ENCODE measurements at regions not wholly inside any gene's neighbourhood (a gene's known extent, or its start where the extent isn't known, plus 50 kb on each side); places are given as distances from the start of the nearest gene placed in this dataset.

DNA sequence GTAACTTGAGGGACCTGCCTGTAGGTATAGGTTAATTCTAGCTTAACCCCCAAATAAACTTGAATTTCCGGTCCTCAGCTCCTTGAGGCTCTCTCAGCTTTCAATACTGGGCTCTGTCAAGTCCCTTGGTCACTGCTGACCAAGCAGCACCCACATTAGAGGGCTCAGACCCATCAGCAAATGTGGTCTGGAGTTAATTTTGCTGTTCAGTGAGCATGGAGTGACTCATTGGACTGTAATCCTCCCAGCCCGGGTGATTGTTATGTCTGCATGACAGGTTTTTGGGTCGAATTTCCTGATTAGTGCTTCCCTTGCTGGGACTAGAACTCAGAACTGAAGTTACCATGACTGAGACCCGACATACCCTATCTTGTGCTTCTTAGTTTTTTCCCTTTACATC, 130.6 kb downstream of the URB2 start:
- Histone ChIP-seq H3K36me3 (ENCODE audit: control insufficient read depth, insufficient read depth, low read length) (no peaks in the 10 kb centered on the region), H3K27me3 (replicated peaks; ENCODE audit: control insufficient read depth, insufficient read depth, low read length) (no peaks in the 10 kb centered on the region; the same call in 1 of the 2 replicates), H3K4me3 (replicated peaks; ENCODE audit: low read depth, low read length) (no peak overlapping the region)
- no peak for DNase-seq (ENCODE audit: extremely low read depth, insufficient read length)
- TF ChIP-seq, protein P1, sequence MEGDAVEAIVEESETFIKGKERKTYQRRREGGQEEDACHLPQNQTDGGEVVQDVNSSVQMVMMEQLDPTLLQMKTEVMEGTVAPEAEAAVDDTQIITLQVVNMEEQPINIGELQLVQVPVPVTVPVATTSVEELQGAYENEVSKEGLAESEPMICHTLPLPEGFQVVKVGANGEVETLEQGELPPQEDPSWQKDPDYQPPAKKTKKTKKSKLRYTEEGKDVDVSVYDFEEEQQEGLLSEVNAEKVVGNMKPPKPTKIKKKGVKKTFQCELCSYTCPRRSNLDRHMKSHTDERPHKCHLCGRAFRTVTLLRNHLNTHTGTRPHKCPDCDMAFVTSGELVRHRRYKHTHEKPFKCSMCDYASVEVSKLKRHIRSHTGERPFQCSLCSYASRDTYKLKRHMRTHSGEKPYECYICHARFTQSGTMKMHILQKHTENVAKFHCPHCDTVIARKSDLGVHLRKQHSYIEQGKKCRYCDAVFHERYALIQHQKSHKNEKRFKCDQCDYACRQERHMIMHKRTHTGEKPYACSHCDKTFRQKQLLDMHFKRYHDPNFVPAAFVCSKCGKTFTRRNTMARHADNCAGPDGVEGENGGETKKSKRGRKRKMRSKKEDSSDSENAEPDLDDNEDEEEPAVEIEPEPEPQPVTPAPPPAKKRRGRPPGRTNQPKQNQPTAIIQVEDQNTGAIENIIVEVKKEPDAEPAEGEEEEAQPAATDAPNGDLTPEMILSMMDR (IDR thresholded peaks at IDR 0.05; ENCODE audit: insufficient read depth, low read length, poor library complexity, severe bottlenecking) = no peak

DNA sequence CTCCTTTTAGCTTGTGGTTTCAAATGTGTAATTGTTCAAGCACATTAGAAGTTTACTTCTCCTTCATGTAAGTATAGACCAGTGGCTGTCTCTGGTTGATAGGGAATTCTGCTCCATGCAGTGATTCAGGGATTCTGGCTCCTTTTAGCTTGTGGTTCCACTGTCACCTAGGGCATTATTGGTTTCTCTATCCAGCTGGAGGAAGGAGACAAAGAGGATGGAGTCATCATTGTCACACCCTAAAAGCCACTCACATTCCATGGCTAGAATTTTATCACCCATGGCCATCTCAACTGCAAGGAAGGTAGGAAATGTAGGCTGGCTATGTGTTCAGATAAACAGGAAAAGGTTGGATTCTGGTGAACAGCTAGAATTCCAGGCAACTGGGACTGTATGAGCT, 131.2 kb downstream of the URB2 start:
- no peaks in the 10 kb centered on the region; the same call in 1 of the 2 replicates for H3K27me3 ChIP-seq (replicated peaks; ENCODE audit: control insufficient read depth, insufficient read depth, low read length)
- DNase-seq (ENCODE audit: extremely low read depth, insufficient read length) = no peak
- no peak overlapping the region for H3K4me3 ChIP-seq (replicated peaks; ENCODE audit: low read depth, low read length)
- no peaks in the 10 kb centered on the region for H3K36me3 ChIP-seq (ENCODE audit: control insufficient read depth, insufficient read depth, low read length)
- TF ChIP-seq, protein P1 (IDR thresholded peaks at IDR 0.05; ENCODE audit: insufficient read depth, low read length, poor library complexity, severe bottlenecking) = no peak

DNA sequence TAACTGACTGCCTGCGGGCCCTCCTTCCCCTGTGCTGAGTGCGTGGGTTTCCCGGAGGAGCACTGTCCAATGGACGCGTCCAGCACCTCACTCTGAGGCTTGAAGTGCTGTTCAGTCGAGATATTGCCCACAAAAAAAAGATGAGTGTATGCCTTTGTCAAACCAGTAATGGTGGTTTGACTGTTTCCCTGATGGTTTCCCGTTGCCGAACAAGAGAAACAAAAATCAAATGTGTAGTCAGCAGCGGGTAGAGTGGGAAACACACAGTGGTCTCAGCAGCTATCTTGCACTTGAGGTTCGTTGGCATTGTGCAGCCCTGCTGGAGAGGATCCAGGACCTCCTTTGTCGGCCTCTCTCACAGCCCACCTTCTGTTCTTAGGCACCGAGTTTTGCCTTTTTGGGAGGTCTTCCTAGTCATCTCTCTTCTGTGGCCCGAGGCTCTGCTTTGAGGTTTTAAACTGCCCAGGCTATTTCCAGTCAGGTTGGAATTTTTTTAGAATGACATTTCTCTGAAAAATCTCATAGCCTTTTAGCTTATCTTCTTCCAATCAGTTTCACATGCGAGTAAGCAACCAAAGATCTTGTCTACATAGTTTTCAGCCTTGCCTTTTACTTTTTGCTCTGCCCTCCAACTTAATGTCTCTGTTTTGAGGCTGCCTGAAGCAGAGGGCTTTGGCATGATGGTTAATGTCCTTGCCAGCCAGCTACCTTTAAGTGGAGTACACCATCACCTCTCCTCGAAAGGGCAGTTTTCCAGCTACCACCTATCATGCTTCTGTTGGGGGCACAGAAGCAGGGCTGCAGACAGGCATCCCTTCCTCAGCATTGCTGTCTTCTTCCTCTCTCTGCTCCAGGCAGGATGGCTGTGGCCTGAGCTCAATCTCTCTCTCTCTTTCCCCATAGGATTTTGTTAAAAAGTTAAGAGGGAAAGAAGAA, 132.3 kb downstream of the URB2 start:
- TF ChIP-seq, protein P1 (IDR thresholded peaks at IDR 0.05; ENCODE audit: insufficient read depth, low read length, poor library complexity, severe bottlenecking) = no peak
- Histone ChIP-seq H3K27me3 (replicated peaks; ENCODE audit: control insufficient read depth, insufficient read depth, low read length) (no peaks in the 10 kb centered on the region; the same call in 1 of the 2 replicates), H3K4me3 (replicated peaks; ENCODE audit: low read depth, low read length) (no peak overlapping the region), H3K36me3 (ENCODE audit: control insufficient read depth, insufficient read depth, low read length) (no peaks in the 10 kb centered on the region)
- no peak for DNase-seq (ENCODE audit: extremely low read depth, insufficient read length)

DNA sequence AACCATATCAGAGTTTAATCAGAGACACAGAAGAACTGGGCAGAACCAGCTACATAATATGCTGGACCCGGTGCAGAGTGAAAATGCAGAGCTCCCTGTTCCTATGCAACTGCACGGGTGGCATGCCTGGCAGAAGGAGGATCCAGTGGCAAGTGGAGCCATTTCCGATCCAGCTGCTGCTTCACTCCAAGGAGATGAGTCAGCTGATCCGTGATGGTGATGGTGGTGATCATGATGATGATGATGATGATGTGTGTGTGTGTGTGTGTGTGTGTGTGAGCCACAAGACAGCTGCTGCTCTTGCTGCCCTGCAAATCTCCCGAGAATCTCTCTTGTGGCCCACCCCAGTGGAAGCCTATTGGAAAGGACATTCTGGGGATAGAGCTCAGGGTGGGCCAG, 133.0 kb downstream of the URB2 start:
- DNase-seq (ENCODE audit: extremely low read depth, insufficient read length) = no peak
- TF ChIP-seq, protein P1 (IDR thresholded peaks at IDR 0.05; ENCODE audit: insufficient read depth, low read length, poor library complexity, severe bottlenecking) = no peak
- no peak overlapping the region for H3K4me3 ChIP-seq (replicated peaks; ENCODE audit: low read depth, low read length)
- H3K27me3 ChIP-seq (replicated peaks; ENCODE audit: control insufficient read depth, insufficient read depth, low read length) = no peaks in the 10 kb centered on the region; the same call in 1 of the 2 replicates
- no peaks in the 10 kb centered on the region for H3K36me3 ChIP-seq (ENCODE audit: control insufficient read depth, insufficient read depth, low read length)

DNA sequence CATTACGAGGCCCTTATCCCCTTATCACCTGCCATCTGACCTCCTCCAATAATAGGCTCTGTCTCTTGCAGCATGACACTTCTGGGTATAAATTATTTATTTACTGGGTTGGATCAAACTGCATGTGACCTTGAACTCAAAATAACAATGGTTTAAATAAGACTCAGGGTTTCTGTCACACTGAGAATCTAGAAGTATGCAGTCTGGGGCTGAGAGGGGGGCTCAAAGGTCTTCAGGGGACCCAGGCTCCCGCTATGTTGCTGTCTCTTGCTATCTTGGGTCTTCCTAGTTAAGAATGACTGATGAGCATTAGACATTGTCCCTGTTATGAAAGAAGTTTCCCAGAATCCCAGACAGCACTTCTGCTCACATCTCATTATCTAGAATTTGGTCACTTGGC, 133.5 kb downstream of the URB2 start:
- DNase-seq (ENCODE audit: extremely low read depth, insufficient read length) = no peak
- TF ChIP-seq, protein P1 (IDR thresholded peaks at IDR 0.05; ENCODE audit: insufficient read depth, low read length, poor library complexity, severe bottlenecking) = no peak
- Histone ChIP-seq H3K36me3 (ENCODE audit: control insufficient read depth, insufficient read depth, low read length) (no peaks in the 10 kb centered on the region), H3K4me3 (replicated peaks; ENCODE audit: low read depth, low read length) (no peak overlapping the region), H3K27me3 (replicated peaks; ENCODE audit: control insufficient read depth, insufficient read depth, low read length) (no peaks in the 10 kb centered on the region; the same call in 1 of the 2 replicates)

Data from GM06990 (cell line).